GM12892 (cell line): ENCODE measurements at regions not wholly inside any gene's neighbourhood (a gene's known extent, or its start where the extent isn't known, plus 50 kb on each side); places are given as distances from the start of the nearest gene placed in this dataset.

ENCODE experiments used
- DNase-seq: peaks from one replicate; pipeline ENCODE4 v3.0.0; 2011; ENCODE audit not compliant: insufficient read length
- FAIRE-seq: peaks from 2 replicates; lab custom pipeline; 2011; peaks lifted over from hg19 to GRCh38; lab: Jason Lieb, UNC
- POLR2A ChIP-seq: IDR thresholded peaks from 2 replicates; pipeline ENCODE4 v1.6.1; 2011; ENCODE audit warnings: low read depth, low read length, control low read depth
- POLR2AphosphoS5 ChIP-seq: IDR thresholded peaks from 2 replicates; pipeline ENCODE4 v1.6.1; 2011; ENCODE audit warnings: low read depth, low read length, control low read depth
- TAF1 ChIP-seq: IDR thresholded peaks from 2 replicates; pipeline ENCODE4 v1.6.1; 2011; ENCODE audit warnings: low read depth, mild to moderate bottlenecking, control low read depth, low read length, borderline replicate concordance

DNA sequence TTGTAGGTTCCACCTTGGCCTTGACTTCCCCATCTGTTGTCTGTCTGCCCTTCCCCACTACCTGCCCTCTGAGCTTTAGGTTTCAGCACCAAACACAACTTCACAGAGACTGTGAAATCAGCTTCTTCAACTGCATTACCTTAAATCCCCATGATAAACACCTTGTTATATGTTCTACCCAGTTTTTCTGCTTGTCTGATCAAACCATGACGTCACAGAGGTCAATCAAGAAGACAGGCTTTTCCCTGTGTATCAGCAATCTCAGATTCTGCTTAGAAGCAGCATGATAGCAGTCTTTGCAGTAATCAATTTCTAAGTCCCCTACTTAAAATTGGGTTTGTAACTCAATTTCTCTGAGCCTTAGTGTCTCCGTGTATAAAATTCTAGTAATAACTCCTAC lies 175.0 kb downstream of the PLK2 start:
- FAIRE-seq (no peak), DNase-seq (no peak)
- TF ChIP-seq POLR2AphosphoS5 (no peak), TAF1 (no peak), POLR2A (no peak)

DNA sequence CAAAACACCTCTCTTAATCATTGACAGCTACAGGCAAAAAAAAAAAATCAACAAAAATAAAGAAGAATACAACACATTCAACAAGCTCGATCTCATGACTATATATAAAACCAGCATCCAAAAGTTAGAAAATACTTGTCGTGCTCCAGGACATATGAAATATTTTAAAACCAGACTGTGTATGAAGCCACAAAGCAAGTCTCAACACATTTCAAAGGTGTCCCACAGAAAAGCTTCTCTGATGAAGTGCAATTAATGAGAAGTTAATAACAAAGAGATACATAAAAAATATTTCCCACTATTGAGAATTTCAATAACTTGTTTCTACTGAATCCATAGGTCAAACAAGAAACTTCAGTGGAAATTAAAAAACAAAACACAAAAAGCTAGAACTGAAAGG lies 178.7 kb downstream of the PLK2 start:
- TF ChIP-seq TAF1 (no peak), POLR2AphosphoS5 (no peak), POLR2A (no peak)
- DNase-seq (no peak), FAIRE-seq (no peak)

DNA sequence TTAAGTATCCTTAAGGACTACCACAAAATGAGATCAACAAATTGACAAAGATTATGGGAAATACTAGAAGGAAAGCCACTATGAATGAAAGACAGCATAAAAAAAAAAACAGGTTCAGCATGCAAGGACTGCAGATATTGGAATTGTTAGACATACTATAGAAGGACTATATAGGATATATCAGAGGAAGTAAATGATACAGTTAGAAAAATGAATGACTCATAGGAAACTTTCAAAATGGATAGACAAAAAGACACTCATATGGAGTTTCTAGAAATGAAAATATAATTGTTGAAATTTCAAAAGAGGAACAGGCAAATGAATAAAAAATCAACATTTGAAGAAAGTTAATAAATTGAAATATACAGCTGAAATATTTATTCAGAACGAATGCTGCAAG lies 180.6 kb downstream of the PLK2 start:
- TF ChIP-seq POLR2A (no peak), POLR2AphosphoS5 (no peak), TAF1 (no peak)
- no peak for FAIRE-seq

GRCh38 chr5:58276431-58276830 lies 183.5 kb downstream of the PLK2 start:
- TF ChIP-seq POLR2AphosphoS5, result no peak
- FAIRE-seq (no peak), DNase-seq (no peak)

More for the DNA sequence above, 180.6 kb downstream of the PLK2 start:
- no peak for DNase-seq

DNA sequence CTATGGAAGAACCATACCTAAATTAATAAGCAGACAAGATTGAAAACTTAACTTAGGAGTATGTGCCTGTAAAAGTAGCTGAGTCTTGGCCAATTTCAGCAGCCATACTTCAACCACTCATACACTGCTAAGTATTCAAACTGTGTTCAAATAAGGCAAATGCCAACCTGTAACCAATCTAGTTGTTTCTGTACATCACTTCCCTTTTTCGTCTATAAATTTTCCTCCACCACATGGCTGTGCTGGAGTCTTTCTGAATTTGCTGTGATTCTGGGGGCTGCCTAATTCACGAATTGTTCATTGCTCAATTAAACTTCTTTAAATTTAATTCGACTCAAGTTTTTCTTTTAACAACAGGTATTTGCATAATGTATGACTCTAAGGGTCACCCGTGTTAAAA lies 184.4 kb downstream of the PLK2 start:
- no peak for FAIRE-seq
- DNase-seq, result no peak
- TF ChIP-seq POLR2A, result no peak
- TF ChIP-seq POLR2AphosphoS5, result no peak
- no peak for TF ChIP-seq TAF1

GRCh38 chr5:58274191-58274590 lies 185.7 kb downstream of the PLK2 start:
- DNase-seq, result no peak
- no peak for FAIRE-seq

DNA sequence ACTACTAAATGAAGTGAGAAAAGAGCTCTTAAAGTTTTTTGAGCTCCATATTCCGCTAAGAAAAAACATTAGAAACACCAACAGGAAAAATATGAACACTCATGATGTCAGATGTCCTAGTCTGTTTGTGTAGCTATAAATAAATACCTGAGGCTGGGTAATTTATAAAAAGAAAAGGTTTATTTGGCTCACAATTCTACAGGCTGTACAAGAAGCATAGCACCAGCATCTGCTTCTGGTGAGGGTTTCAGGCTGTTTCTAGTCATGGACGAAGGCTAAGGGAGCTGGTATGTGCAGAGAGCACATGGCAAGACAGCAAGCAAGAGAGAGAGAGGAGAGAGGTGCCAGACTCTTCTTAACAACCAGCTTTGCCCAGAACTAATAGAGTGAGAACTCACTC lies 186.2 kb downstream of the PLK2 start:
- no peak for DNase-seq
- no peak for FAIRE-seq
- no peak for TF ChIP-seq TAF1
- no peak for TF ChIP-seq POLR2A
- no peak for TF ChIP-seq POLR2AphosphoS5

More at GRCh38 chr5:58274191-58274590, 185.7 kb downstream of the PLK2 start:
- TF ChIP-seq TAF1 (no peak), POLR2A (no peak), POLR2AphosphoS5 (no peak)

- TF ChIP-seq POLR2AphosphoS5, result no peak
- no peak for TF ChIP-seq TAF1
- TF ChIP-seq POLR2A, result no peak
Measured at GRCh38 chr5:58268268-58268667, 191.6 kb downstream of the PLK2 start.

GRCh38 chr5:58266402-58266801 lies 193.5 kb downstream of the PLK2 start:
- DNase-seq, result no peak
- no peak for FAIRE-seq
- no peak for TF ChIP-seq TAF1
- TF ChIP-seq POLR2AphosphoS5, result no peak
- no peak for TF ChIP-seq POLR2A

More at GRCh38 chr5:58268268-58268667, 191.6 kb downstream of the PLK2 start:
- DNase-seq (no peak), FAIRE-seq (no peak)

- TF ChIP-seq TAF1, result no peak
- TF ChIP-seq POLR2A, result no peak
- TF ChIP-seq POLR2AphosphoS5, result no peak
- no peak for DNase-seq
- FAIRE-seq, result no peak
Measured at GRCh38 chr5:58265246-58265930, 194.5 kb downstream of the PLK2 start.

- FAIRE-seq (no peak), DNase-seq (no peak)
- TF ChIP-seq POLR2AphosphoS5, result no peak
- no peak for TF ChIP-seq POLR2A
- TF ChIP-seq TAF1, result no peak
Measured at GRCh38 chr5:58264276-58264675, 195.6 kb downstream of the PLK2 start.

DNA sequence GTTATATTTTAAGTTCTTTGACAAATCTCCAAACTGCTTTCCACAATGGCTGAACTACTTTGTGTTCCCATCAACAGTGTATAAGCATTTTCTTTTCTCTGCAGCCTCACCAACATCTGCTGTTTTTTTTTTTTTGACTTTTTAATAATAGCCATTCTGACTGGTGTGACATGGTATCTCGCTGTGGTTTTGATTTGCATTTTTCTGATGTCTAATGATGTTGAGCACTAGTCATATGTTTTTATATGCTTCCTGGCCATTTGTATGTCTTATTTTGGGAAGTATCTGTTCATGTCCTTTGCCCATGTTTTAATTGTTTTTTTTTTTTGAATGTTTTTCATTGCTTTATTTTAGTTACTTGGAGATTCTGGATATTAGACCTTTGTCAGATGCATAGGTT lies 196.6 kb downstream of the PLK2 start:
- FAIRE-seq, result no peak
- TF ChIP-seq POLR2A (no peak), TAF1 (no peak)
- no peak for DNase-seq

DNA sequence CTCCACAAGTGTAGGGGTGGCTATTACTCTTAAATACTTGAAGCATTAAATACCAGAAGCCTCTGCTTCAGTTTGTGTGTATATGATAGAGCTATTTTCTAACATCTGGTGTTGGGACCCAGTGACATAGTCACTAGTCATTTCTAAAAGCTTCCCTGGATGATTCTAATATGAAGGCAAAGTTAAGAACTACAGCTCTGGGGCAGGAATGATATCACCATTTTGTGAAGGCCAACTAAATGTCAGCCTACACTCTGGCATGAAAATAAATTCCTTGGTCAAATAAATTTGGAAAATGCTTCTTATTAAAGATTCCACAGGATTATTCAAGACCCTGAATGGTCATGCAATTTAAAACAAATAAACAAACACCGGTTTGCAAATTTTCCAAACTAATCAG lies 197.7 kb downstream of the PLK2 start:
- no peak for DNase-seq
- no peak for TF ChIP-seq TAF1
- FAIRE-seq, result no peak
